ENCODE measurements at regions not wholly inside any gene's neighbourhood (a gene's known extent, or its start where the extent isn't known, plus 50 kb on each side); places are given as distances from the start of the nearest gene placed in this dataset.

DNA sequence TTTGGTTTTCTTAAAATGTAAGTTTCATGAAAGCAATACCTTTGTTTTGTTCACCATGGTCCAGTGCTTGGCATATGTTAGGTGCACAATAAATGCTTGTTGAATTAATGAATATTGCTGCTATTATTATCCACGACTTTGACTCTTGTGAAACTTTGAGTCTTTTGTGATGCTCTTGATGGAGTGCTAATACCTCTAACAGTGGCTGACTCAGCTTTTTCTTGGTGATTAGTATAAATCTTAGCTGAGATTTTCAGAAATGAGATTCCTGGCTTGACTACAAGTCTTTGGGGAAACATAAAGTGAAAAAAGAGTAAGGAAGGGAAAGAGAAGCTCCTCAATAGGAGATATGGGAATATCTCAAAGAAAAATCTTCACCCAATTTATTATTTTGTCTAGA lies 375.2 kb upstream of the RPS6KA3 start:
- no peak for DNase-seq
- intact Hi-C loops (cut with DNase I): no loop called here

DNA sequence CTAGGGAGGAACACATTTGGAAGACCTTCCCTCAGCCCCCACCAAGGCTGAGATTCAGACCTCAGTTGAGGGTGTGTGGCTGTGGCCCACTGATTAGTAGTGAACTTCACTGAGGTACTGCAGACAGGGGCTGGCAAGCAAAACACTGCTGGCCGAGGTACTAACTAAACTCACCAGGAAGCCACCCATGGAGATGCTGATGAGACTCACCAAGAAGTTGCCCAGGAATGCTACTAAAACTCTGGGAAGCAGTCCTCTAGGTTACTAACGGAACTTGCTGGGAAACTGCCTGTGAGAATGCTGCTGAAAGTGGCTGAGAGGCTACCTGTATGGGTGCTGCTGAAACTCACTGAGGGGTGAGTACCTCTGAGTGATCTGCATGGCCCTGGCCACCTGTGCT lies 372.4 kb upstream of the RPS6KA3 start:
- DNase-seq: peak in 1 of 10 donors; percentile 24
- intact Hi-C loops (cut with DNase I): no loop called here

DNA sequence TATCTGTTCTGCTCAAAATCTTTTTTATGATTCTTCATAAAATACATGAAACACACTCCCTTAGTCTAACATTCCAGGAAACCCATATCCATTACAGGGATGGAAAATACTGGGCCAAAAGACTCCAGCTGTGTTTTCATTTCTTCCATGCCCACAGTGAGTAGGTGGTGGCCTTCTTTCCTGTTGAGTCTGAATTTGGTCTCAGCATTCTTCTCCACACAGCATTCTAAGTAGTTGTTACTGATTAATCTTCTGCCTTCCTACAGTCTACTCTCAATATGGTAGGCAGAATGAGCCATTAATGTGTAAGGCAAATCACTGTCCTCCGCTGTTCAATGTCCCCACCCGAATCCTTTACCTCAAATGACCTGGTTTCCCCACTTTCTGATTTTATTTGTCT lies 370.6 kb upstream of the RPS6KA3 start:
- no peak for DNase-seq
- intact Hi-C loops (cut with DNase I): no loop called here

DNA sequence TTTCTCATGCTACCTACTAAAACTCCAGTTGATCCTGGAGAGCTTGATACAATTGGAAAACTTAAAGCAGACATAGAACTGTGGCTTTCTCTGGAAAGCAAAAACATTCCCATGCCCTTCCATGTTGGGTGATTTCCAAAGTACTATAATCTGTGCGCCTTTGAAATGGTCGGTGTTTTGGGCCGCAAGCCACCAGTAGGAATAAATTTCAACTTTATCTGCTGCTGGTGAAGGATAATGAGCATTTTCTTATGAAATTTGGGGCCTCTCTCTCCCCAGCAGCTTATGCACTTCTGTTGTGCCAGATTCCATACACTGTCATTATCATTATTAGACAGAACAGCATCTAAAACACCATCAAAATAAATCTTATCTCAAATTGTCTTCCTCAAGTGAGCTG lies 366.7 kb upstream of the RPS6KA3 start:
- no peak for DNase-seq
- intact Hi-C loops (cut with DNase I): no loop called here

DNA sequence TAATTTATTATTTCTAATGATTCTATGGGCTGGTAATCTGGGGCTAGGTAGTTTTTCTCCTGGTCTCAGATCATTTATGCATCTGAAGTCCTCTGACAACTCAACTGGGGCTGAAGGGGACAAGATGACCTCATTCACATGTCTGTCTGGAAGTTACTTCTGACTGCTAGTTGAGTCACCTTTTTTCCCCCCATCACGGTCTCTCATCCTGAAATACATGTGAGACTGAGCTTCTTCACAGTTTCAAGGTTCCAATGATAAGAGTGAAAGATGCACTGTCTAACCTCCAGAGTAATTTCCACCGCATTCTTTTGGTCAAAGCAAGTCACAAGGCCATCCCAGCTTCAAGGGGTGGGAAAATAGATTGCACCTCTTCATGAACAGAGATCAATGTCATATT lies 356.7 kb upstream of the RPS6KA3 start:
- intact Hi-C loops (cut with DNase I): no loop called here
- DNase-seq: no peak

DNA sequence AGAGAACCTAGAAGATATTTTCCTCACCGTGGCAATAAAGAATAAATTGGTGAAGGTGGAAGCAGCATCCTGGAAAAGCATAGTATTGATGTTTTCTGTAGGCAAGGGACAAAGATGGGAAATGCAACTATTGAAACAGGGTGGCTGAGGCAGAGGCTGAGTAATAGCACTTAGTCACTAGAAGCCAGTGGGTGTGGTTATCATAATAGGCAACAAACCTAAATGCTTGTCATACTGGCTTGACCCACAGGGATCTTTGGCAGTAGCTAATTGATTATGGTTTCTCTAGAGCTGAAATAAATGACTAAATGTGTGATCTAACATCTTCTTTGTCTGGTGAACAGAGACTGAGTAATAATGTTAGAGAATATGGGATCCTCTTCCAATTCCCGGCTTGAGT lies 353.6 kb upstream of the RPS6KA3 start:
- intact Hi-C loops (cut with DNase I): no loop called here

DNA sequence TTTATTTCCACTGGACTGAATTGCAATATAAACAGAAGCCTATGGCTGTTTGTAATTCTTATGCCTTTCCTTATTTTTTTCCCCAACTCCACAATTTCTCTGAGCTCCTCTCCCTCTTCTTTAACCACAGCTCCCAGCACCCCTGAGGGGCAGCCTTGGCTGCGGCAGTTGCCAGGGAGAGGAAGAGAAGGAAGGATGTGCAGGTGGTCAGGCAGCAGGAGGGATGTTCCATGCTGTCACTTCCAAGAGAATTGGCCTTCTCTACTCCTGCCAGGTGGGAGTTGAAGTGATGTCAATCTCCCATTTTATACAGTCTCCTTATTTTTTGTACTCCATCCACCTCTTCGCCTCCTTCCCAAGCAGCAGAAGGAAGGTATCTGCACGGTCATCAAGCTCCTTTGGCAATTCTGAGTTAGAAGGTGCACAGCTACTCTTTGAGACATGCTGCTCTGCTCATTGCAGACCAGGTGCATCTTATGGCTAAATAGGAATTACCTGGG lies 343.3 kb upstream of the RPS6KA3 start:
- intact Hi-C loops (cut with DNase I): no loop called here
- DNase-seq: no peak

More for the DNA sequence above, 353.6 kb upstream of the RPS6KA3 start:
- no peak for DNase-seq

DNA sequence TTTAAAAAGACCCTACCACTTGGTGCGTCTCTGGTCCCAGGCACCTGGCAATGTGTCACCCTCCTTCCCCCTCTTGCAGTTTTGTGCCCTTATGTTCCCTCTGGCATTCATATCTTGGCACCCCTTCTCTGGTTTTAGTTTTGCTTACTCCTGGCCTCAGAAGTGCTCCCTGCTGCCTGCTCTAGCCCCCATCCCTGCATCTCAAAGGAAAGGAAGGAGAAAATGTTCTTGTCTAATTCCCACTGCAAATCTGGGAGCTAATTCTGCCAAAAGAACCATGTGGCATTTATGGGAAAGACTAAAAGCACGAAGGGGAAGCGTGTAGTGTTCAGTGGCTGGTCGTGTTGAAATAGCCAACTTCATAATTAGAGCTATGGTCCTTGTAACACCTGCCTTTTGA lies 340.1 kb upstream of the RPS6KA3 start:
- intact Hi-C loops (cut with DNase I): no loop called here

DNA sequence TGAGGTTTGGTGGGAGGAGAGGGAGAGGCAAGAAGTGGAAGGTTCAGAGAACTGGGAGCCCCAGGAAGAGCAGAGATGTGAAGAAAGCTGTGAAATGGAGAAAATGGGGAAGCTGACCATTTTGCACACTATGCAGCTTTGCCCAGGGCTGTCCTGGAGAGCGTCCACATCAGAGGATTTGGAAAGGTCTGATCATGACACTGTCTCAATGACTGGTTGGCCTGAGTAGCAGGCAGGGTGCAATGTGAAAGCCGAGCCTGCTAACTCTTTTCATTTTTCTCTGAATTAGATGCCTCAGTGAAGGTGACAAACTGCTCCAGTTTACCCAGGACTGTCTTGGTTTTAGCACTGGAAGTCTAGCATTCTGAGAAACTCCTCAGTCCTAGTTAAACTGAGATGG lies 330.1 kb upstream of the RPS6KA3 start:
- intact Hi-C loops (cut with DNase I): no loop called here
- DNase-seq: no peak

More for the DNA sequence above, 340.1 kb upstream of the RPS6KA3 start:
- no peak for DNase-seq

DNA sequence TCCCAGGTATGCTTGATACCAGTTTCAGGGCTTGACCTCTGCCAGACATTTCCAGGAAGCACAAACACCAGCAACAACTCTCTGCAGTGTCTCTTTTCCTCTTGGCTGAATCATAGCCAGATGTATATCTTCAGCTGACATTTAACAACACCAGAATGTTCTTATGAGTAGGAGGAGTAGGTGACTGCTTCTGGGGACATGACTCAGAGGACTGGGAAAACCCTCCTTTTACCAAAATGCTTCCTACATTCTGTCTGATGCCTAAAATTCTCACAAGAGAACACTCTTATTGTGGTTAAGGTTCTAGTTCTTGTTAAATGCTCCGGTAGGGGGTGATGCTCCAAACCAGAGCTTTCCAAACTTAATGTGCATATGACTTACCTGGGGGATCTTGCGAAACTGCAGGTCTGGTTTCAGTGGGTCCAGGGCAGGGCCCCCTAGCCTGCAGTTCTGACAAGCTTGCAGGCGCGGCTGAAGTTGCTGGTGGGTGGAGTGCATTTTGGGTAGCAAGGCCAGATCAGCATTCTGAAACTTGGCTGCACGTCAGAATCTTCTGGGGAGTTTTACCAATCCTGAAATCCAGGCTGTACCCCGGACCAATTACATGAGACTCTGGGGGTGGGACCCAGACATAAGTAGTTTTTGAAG lies 329.3 kb upstream of the RPS6KA3 start:
- peak in 4 of 10 donors; percentile 8 to 86 (median 76) for DNase-seq
- intact Hi-C loops (cut with DNase I): no loop called here

DNA sequence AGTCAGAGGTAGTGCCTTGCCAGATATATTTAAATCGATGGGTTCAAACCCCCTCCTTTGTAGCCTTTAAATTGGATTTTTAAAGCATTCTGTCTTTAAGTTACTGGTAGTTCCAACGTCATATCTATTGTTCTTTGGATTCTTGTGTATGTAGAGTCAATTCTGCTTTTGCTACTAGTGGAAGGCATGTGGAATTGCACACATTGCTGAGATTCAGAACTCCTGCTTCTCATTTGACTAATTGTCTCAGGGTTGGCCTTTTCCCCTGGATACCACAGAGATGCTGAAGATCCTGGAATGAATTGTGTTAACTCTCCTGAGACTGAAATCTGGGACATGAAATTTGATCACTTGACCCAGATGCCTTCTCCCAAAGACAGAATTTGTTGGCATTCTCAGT lies 328.3 kb upstream of the RPS6KA3 start:
- intact Hi-C loops (cut with DNase I): no loop called here
- no peak for DNase-seq

DNA sequence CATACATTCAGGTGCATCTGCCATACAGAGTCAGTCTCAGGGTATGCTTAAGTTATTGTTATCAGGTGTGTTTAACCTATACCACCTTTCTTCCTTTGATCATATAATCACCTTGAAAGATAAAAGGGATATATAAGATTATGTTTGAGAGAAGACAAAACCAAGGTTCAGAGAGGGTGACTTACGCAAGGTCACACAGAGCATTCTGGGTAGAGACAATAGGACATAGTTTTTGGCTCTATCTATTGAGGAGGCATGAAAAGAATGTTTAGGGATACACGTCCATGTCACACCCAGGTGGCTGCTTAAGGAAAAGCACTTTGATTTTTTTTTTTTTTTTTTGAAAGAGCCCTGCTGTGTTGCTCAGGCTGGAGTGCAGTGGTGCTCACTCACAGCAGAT lies 327.1 kb upstream of the RPS6KA3 start:
- intact Hi-C loops (cut with DNase I): no loop called here
- DNase-seq: no peak

DNA sequence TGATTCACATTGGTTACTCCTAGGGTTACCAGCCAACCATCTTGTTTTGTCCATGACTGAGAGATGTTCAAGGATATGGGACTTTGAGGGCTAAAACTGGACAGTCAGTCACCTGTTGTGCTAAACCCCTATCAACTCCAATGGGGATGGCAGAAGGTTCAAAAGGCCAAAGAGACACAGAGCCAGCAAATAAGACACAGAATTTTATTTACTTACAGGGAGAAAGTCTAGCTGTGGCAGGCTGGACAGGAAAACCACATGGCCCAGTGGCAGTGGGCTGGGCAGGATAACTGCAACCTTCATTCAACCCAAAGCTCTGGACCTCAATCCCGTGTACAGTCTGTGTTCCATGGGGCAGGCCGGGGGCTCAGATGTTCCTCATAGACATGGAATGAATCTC lies 326.7 kb upstream of the RPS6KA3 start:
- no peak for DNase-seq
- intact Hi-C loops (cut with DNase I): no loop called here

DNA sequence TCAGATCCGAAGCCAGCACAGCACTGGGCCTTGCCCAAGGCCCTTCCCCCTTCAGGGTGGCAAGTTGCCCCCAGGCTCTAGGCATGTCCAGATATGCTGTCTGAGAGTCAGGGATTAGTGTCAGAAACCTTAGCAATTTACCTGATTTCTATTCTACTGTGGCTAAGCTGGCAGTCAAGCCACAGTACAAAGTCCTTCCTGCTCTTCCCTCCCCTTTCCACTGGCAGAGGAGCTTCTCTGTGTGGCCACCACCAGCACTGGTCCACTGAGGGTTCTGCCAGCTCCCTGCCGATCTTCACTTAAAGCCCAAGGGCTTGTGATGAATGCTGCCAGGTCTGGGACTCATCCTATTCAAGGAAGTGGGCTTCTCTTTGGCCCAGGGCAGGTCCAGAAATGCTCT lies 324.5 kb upstream of the RPS6KA3 start:
- peak in 1 of 10 donors; percentile 47 for DNase-seq

DNA sequence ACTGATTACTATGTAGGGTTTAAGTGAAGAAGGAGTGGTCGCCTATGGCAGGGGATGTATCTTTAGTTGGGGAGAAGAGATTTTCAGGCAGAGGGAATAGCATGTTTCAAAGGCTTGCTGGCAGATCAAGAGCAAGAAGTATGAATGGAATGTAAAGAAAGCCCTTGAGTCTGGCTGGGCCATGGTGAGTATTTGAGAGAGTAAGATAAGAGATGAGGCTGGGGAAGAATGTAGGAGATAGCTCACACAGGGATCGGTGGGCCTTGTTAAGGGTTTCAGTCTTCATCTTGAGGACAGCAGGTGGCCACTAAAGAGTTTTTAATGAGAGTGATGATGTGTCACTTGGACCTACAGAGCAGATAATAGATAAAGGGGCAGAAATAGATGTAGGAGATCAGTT lies 319.1 kb upstream of the RPS6KA3 start:
- intact Hi-C loops (cut with DNase I): no loop called here
- DNase-seq: no peak

More for the DNA sequence above, 324.5 kb upstream of the RPS6KA3 start:
- intact Hi-C loops (cut with DNase I): no loop called here

DNA sequence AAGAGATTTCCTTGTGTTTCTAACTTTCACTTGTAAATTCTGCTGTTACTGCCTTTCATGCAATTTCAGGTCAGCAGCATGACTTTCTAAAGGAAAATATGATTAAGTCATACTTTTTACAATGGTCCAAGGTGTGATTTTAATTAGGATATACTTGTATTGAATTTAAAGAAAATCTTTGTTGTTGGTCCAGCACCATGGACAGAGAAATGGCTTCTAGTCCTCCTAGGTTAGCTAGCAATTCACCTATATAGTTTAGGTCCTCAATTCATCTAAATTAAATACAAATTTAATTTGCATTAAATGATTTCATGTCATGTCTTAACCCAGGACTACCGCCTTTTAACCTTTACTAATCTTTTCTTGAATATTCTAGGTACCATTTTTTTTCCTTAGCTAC lies 304.9 kb upstream of the RPS6KA3 start:
- DNase-seq: no peak
- intact Hi-C loops (cut with DNase I): no loop called here

DNA sequence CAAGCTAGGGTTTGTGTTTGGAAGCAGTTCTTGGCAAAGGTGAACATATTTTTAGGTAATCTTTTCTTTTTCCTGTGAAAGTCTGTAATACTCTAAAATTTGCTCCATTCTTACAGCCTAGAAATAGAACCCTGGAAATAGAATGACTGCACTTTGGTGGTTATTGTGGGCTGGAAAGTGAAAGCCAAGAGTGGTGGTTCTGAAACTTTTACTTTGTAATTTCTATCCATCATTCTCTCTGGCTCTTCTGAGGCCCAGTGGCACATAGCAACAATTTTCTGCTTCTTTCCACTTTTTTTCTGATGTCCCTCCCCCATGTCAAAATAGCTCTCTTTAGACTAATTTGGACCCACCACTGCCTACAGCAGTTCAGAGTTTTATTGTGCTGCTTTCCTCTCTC lies 300.4 kb upstream of the RPS6KA3 start:
- intact Hi-C loops (cut with DNase I): no loop called here
- DNase-seq: no peak

DNA sequence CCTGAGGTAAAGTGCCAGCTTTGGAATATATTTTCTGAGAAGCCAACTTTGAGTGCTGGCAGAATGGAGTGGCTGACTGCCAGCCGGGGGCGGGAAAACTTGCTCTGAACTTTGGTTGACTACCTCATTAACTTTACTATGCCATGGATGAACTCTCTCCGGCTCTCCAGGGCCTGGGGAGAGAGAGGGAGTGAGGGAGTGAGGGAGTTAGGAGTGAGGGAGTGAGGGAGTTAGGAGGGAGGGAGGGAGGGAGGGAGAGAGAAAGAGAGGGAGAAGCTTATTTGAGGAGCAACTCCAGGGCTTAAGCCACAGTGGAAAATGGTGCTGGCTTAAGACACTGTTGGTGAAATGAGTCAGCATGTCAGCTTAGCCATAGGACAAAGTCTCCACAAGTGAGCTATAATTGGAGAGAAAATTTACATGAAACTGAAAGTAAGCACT lies 280.9 kb upstream of the RPS6KA3 start:
- DNase-seq: peak in 4 of 10 donors; percentile 12 to 80 (median 44)
- intact Hi-C loops (cut with DNase I): no loop called here

DNA sequence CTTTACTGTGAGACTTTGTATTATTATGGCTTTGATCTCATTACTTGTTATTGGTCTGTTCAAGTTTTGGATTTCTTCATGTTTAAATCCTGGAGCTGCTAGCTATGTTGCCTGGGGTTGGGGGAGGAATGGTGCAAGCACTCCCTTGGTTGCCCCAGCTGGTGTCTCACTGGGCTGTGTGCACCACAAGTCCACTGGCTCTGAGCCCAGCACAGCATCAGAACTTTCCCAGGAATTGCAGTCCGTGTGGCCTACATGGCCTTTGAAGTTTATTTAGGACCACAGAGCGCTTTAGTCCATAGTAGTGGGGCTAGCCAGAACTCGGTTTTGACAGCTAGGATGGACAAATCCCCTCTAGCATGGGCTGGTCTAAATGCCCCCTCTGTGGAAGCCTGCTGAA lies 278.8 kb upstream of the RPS6KA3 start:
- DNase-seq: no peak
- intact Hi-C loops (cut with DNase I): no loop called here

DNA sequence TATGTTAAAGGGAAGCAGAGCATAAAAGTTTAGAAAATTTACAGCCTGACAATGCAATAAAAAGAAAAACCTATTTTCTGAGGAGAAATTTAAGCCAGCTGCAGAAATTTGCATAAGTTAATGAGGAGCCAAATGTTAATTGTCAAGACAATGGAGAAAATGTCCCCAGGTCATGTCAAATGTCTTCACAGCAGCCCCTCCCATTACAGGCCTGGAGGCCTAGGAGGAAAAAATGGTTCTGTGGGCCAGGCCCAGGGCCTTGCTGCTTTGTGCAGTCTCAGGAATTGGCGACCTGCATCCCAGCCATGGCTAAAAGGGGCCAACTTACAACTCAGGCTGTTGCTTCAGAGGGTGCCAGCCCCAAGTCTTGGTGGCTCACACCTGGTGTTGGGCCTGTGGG lies 275.4 kb upstream of the RPS6KA3 start:
- intact Hi-C loops (cut with DNase I): no loop called here
- no peak for DNase-seq

DNA sequence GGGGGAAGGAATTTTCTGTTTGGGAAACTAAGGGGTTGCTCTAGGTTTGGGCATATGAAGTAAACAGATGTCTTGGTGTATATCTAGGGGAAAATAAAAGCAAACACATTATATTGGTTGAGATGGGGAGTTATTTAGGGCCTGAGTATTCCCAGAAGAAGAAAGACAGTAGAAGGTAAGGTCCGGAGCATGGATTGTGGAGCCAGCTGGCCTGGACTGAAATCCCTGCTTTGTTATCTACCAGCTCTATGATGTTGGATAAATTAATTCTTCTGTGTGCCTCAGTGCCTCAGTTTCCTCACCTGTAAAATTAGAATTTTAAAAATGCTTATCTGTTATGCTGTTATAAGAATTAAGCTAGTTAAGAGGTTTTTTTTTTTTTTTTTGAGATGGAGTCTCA lies 272.3 kb upstream of the RPS6KA3 start:
- intact Hi-C loops (cut with DNase I): no loop called here
- DNase-seq: no peak

DNA sequence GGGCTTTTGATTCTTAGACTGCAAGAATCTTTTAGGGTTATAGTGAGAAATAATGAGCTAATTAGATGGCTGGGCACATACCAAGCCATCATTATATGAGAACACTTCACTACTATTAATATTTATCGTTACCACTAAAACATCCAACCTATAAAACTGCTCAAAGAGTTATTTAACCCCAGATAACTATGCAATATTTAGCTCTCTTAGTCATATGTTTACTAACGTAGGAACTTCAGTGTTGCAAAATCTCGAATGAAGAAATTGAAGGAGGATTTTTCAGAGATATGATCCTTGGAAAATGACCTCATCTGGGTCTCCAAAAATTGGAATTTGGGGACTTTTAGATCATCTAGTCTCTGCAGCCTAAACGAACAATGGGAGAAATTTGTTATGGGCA lies 265.0 kb upstream of the RPS6KA3 start:
- DNase-seq: no peak
- intact Hi-C loops (cut with DNase I): no loop called here

DNA sequence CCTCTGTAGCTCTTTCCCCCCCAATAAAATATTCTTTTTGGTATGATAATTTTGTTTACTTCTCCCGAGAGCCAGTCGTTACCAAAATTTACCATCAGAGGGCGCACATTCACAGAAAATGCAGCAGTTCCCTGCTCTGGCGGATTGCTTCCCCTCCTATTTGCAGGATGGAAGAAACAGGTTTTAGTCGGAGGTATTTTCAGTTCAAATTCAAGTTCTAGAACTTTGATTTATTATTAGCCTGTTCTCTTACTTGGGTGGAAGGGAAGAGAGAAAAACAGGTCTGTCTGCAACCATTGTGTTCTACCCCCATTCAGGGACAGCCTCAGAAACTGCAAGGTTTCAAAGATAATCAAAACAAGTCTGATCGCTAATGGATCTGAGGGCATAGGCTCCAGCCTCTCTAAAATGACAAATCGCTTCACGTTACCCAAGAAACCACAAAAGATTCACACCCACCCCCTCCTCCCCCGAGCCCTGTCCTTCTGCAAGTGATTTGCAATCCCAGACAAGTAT lies 263.8 kb upstream of the RPS6KA3 start:
- intact Hi-C loops (cut with DNase I): no loop called here
- peak in 9 of 10 donors; percentile 18 to 90 (median 55) for DNase-seq

Data from posterior cingulate gyrus (tissue), 11 donors.